Neural progenitor cell (in vitro differentiated cells): ENCODE measurements at regions not wholly inside any gene's neighbourhood (a gene's known extent, or its start where the extent isn't known, plus 50 kb on each side); places are given as distances from the start of the nearest gene placed in this dataset.
A peak's percentile ranks its signal among the peaks of the same experiment; 100 is the strongest.

Experiments
- DNase-seq: peaks from one replicate; pipeline ENCODE4 v3.0.0-alpha.2; 2016; ENCODE audit warnings: low spot score
- H2AFZ ChIP-seq: fragments of 200-600 bp; sonication (generic); replicated peaks from 2 replicates; pipeline ENCODE4 v1.6.1; 2016; ENCODE audit warnings: antibody characterized with exemption
- H3F3A ChIP-seq: fragments of 200-600 bp; sonication (generic); 2 replicates; pipeline ENCODE4 v1.6.1; 2016; ENCODE audit warnings: antibody characterized with exemption, low read depth
- H3K27ac ChIP-seq: fragments of 200-600 bp; sonication (generic); 2 replicates; pipeline ENCODE4 v1.5.1; 2016; ENCODE audit warnings: mild to moderate bottlenecking
- H3K27me3 ChIP-seq: fragments of 200-600 bp; sonication (generic); 2 replicates; pipeline ENCODE4 v1.6.1; 2016; ENCODE audit warnings: mild to moderate bottlenecking, moderate library complexity
- H3K36me3 ChIP-seq: fragments of 200-600 bp; sonication (generic); 2 replicates; pipeline ENCODE4 v1.5.1; 2016
- H3K4me1 ChIP-seq: fragments of 200-600 bp; sonication (generic); 2 replicates; pipeline ENCODE4 v1.6.1; 2016; ENCODE audit warnings: mixed run types
- H3K4me2 ChIP-seq: fragments of 200-600 bp; sonication (generic); 2 replicates; pipeline ENCODE4 v1.6.1; 2016
- H3K4me3 ChIP-seq: fragments of 200-600 bp; sonication (generic); 2 replicates; pipeline ENCODE4 v1.5.1; 2016
- H3K79me2 ChIP-seq: fragments of 200-600 bp; sonication (generic); 2 replicates; pipeline ENCODE4 v1.6.1; 2016; ENCODE audit warnings: low read depth
- H3K9ac ChIP-seq: fragments of 200-600 bp; sonication (generic); 2 replicates; pipeline ENCODE4 v1.6.1; 2016
- H3K9me3 ChIP-seq: fragments of 200-600 bp; sonication (generic); 2 replicates; pipeline ENCODE4 v1.5.1; 2016; ENCODE audit warnings: low read depth
- H4K20me1 ChIP-seq: fragments of 200-600 bp; sonication (generic); 2 replicates; pipeline ENCODE4 v1.6.1; 2016; ENCODE audit warnings: low read depth
- H3K27ac Mint-ChIP-seq: 3 replicates; pipeline ENCODE4 v1.8.0; 2021; ENCODE audit warnings: mixed read lengths
- H3K27me3 Mint-ChIP-seq: 2 replicates; pipeline ENCODE4 v1.8.0; 2022; ENCODE audit warnings: low read depth, mild to moderate bottlenecking, inconsistent platforms, moderate library complexity, mixed read lengths; ENCODE audit not compliant: insufficient read depth
- H3K36me3 Mint-ChIP-seq: 3 replicates; pipeline ENCODE4 v1.8.0; 2021; ENCODE audit warnings: mixed read lengths
- H3K4me1 Mint-ChIP-seq: 3 replicates; pipeline ENCODE4 v1.8.0; 2021; ENCODE audit warnings: mixed read lengths
- H3K4me3 Mint-ChIP-seq: 3 replicates; pipeline ENCODE4 v1.8.0; 2021; ENCODE audit warnings: mild to moderate bottlenecking, moderate library complexity, mixed read lengths
- H3K9me3 Mint-ChIP-seq: 3 replicates; pipeline ENCODE4 v1.8.0; 2020; ENCODE audit warnings: mixed read lengths
- CTCF ChIP-seq: fragments of 200-600 bp; sonication (generic); IDR thresholded peaks from 2 replicates; pipeline ENCODE4 v1.5.1; 2017; ENCODE audit warnings: antibody characterized with exemption, mild to moderate bottlenecking
- EZH2 ChIP-seq: fragments of 200-600 bp; sonication (generic); IDR thresholded peaks from 2 replicates; pipeline ENCODE4 v1.6.1; 2017; ENCODE audit warnings: antibody characterized with exemption, mild to moderate bottlenecking, moderate library complexity
- EZH2phosphoT487 ChIP-seq: fragments of 200-600 bp; sonication (generic); IDR thresholded peaks from 2 replicates; pipeline ENCODE4 v1.6.1; 2017; ENCODE audit warnings: antibody characterized with exemption

GRCh38 chr1:88394958-88395357 is 289.1 kb upstream of the PKN2 start:
- no peaks in the 10 kb centered on the region for H3K9me3 Mint-ChIP-seq
- no peak for TF ChIP-seq CTCF
- TF ChIP-seq EZH2: no peak
- TF ChIP-seq EZH2phosphoT487: no peak

GRCh38 chr1:88398338-88398737 is 285.7 kb upstream of the PKN2 start:
- TF ChIP-seq EZH2phosphoT487 (no peak), CTCF (no peak), EZH2 (no peak)
- no peaks in the 10 kb centered on the region for H3K79me2 ChIP-seq
- H3K27ac Mint-ChIP-seq: no peak overlapping the region
- no peaks in the 10 kb centered on the region for H3F3A ChIP-seq
- H3K4me1 Mint-ChIP-seq: no peaks in the 10 kb centered on the region
- no peak overlapping the region for H3K4me3 Mint-ChIP-seq
- no peaks in the 10 kb centered on the region for H3K36me3 Mint-ChIP-seq
- no peak overlapping the region for H3K4me2 ChIP-seq
- no peaks in the 10 kb centered on the region for H3K27me3 Mint-ChIP-seq
- no peaks in the 10 kb centered on the region for H3K36me3 ChIP-seq
- H3K9ac ChIP-seq: no peak overlapping the region
- H3K27me3 ChIP-seq: no peaks in the 10 kb centered on the region
- H3K4me1 ChIP-seq: peaks cover 7% of the 10 kb centered on the region
- H4K20me1 ChIP-seq: no peaks in the 10 kb centered on the region
- H3K9me3 Mint-ChIP-seq: no peaks in the 10 kb centered on the region
- no peaks in the 10 kb centered on the region for H3K9me3 ChIP-seq
- no peak overlapping the region for H3K4me3 ChIP-seq
- no peak overlapping the region for H3K27ac ChIP-seq
- DNase-seq: no peak
- H2AFZ ChIP-seq: no peak overlapping the region

More at GRCh38 chr1:88394958-88395357, 289.1 kb upstream of the PKN2 start:
- H3K4me3 ChIP-seq: no peak overlapping the region
- Mint-ChIP-seq H3K27ac (no peak overlapping the region), H3K27me3 (no peaks in the 10 kb centered on the region), H3K4me3 (no peak overlapping the region), H3K4me1 (no peaks in the 10 kb centered on the region), H3K36me3 (no peaks in the 10 kb centered on the region)
- H3K79me2 ChIP-seq: no peaks in the 10 kb centered on the region
- no peaks in the 10 kb centered on the region for H3F3A ChIP-seq
- no peak overlapping the region for H3K9ac ChIP-seq
- H3K9me3 ChIP-seq: no peaks in the 10 kb centered on the region
- no peaks in the 10 kb centered on the region for H3K36me3 ChIP-seq
- peak; percentile 20 for DNase-seq
- no peak overlapping the region for H3K4me2 ChIP-seq
- no peaks in the 10 kb centered on the region for H4K20me1 ChIP-seq
- H2AFZ ChIP-seq: no peak overlapping the region
- peaks cover 7% of the 10 kb centered on the region for H3K4me1 ChIP-seq
- H3K27ac ChIP-seq: no peak overlapping the region
- no peaks in the 10 kb centered on the region for H3K27me3 ChIP-seq

GRCh38 chr1:88399690-88400089 is 284.4 kb upstream of the PKN2 start:
- Histone ChIP-seq H3K9me3 (no peaks in the 10 kb centered on the region), H3K36me3 (no peaks in the 10 kb centered on the region), H4K20me1 (no peaks in the 10 kb centered on the region), H3K4me3 (no peak overlapping the region), H3K27me3 (no peaks in the 10 kb centered on the region), H3K4me1 (peaks cover 6% of the 10 kb centered on the region), H3K9ac (no peak overlapping the region), H3F3A (no peaks in the 10 kb centered on the region), H3K4me2 (no peak overlapping the region), H2AFZ (no peak overlapping the region), H3K79me2 (no peaks in the 10 kb centered on the region), H3K27ac (no peak overlapping the region)
- Mint-ChIP-seq H3K27ac (no peak overlapping the region), H3K4me1 (no peaks in the 10 kb centered on the region), H3K36me3 (no peaks in the 10 kb centered on the region), H3K27me3 (no peaks in the 10 kb centered on the region), H3K4me3 (no peak overlapping the region), H3K9me3 (no peaks in the 10 kb centered on the region)
- no peak for DNase-seq
- no peak for TF ChIP-seq CTCF
- no peak for TF ChIP-seq EZH2phosphoT487
- no peak for TF ChIP-seq EZH2

GRCh38 chr1:88401313-88401712 is 282.8 kb upstream of the PKN2 start:
- H3K27ac ChIP-seq: no peak overlapping the region
- H2AFZ ChIP-seq: peak overlapping the region; percentile 36
- H3K27me3 ChIP-seq: no peaks in the 10 kb centered on the region
- Mint-ChIP-seq H3K27me3 (no peaks in the 10 kb centered on the region), H3K27ac (no peak overlapping the region), H3K36me3 (no peaks in the 10 kb centered on the region), H3K4me1 (no peaks in the 10 kb centered on the region), H3K9me3 (no peaks in the 10 kb centered on the region), H3K4me3 (no peak overlapping the region)
- no peaks in the 10 kb centered on the region for H3K9me3 ChIP-seq
- no peaks in the 10 kb centered on the region for H3K79me2 ChIP-seq
- H4K20me1 ChIP-seq: no peaks in the 10 kb centered on the region
- H3K36me3 ChIP-seq: no peaks in the 10 kb centered on the region
- H3K4me1 ChIP-seq: no peaks in the 10 kb centered on the region
- H3K9ac ChIP-seq: no peak overlapping the region
- TF ChIP-seq EZH2phosphoT487 (no peak), CTCF (no peak), EZH2 (no peak)
- no peak for DNase-seq
- no peaks in the 10 kb centered on the region for H3F3A ChIP-seq
- no peak overlapping the region for H3K4me3 ChIP-seq
- H3K4me2 ChIP-seq: no peak overlapping the region
